Liver (tissue), 8 donors: ENCODE measurements at regions not wholly inside any gene's neighbourhood (a gene's known extent, or its start where the extent isn't known, plus 50 kb on each side); places are given as distances from the start of the nearest gene placed in this dataset.

Source experiments
- DNase-seq: peaks from one replicate; pipeline ENCODE4 v3.0.0-alpha.2; 2017; ENCODE audit warnings: low spot score
- H3K27ac ChIP-seq, 2 donors: one replicate each; pipeline ENCODE4 v1.7.0; 2013; ENCODE audit warnings: inconsistent platforms in 2 of 2, low read length in 2 of 2, control low read depth in 1 of 2, low read depth in 1 of 2, mild to moderate bottlenecking in 1 of 2
- H3K27me3 ChIP-seq, 4 donors: one replicate each; pipeline versions ENCODE4 v1.6.1 to v1.7.0; 2013; ENCODE audit warnings: low read length in 3 of 4, inconsistent platforms in 1 of 4, mild to moderate bottlenecking in 1 of 4, moderate library complexity in 1 of 4; ENCODE audit not compliant: control insufficient read depth in 4 of 4, insufficient read depth in 4 of 4
- H3K36me3 ChIP-seq, 4 donors: one replicate each; pipeline versions ENCODE4 v1.6.1 to v1.7.0; 2013; ENCODE audit warnings: low read length in 3 of 4, mild to moderate bottlenecking in 3 of 4, low read depth in 1 of 4, moderate library complexity in 1 of 4; ENCODE audit not compliant: control insufficient read depth in 4 of 4, insufficient read depth in 3 of 4
- H3K4me1 ChIP-seq, 4 donors: one replicate each; pipeline versions ENCODE4 v1.6.1 to v1.7.0; 2013; ENCODE audit warnings: low read length in 3 of 4, mild to moderate bottlenecking in 3 of 4, moderate library complexity in 1 of 4; ENCODE audit not compliant: control insufficient read depth in 4 of 4, insufficient read depth in 4 of 4
- H3K4me3 ChIP-seq, 3 donors: one replicate each; pipeline versions ENCODE4 v1.6.1 to v1.7.0; 2013; ENCODE audit warnings: low read length in 3 of 3, control low read depth in 1 of 3, low read depth in 1 of 3, mild to moderate bottlenecking in 1 of 3
- H3K9ac ChIP-seq, 2 donors: one replicate each; pipeline ENCODE4 v1.7.0; 2013; ENCODE audit warnings: low read length in 2 of 2, mild to moderate bottlenecking in 2 of 2, moderate library complexity in 2 of 2, control low read depth in 1 of 2, low read depth in 1 of 2
- H3K9me3 ChIP-seq, 4 donors: one replicate each; pipeline versions ENCODE4 v1.6.1 to v1.7.0; 2013; ENCODE audit warnings: low read length in 3 of 4; ENCODE audit not compliant: control insufficient read depth in 4 of 4
- CTCF ChIP-seq: fragments of 150-350 bp; IDR thresholded peaks from 2 replicates; pipeline ENCODE4 v1.5.1; 2017; ENCODE audit warnings: improper control_type of control experiment, low read depth, low read length; ENCODE audit not compliant: missing input control
- EGR1 ChIP-seq, 2 donors: IDR thresholded peaks; 2 replicates each; pipeline ENCODE4 v1.6.1; 2016 to 2018; ENCODE audit warnings: antibody characterized with exemption in 2 of 2, low read depth in 2 of 2
- FOXA1 ChIP-seq: IDR thresholded peaks from 2 replicates; pipeline ENCODE4 v1.6.1; 2016; ENCODE audit warnings: antibody characterized with exemption
- FOXA2 ChIP-seq: IDR thresholded peaks from 2 replicates; pipeline ENCODE4 v1.6.1; 2016; ENCODE audit warnings: antibody characterized with exemption
- GABPA ChIP-seq, 2 donors: IDR thresholded peaks in 1 of 2; conservative IDR thresholded peaks in 1 of 2; 2 replicates each; pipeline ENCODE4 v1.6.1; 2016; ENCODE audit warnings: antibody characterized with exemption in 2 of 2, mild to moderate bottlenecking in 1 of 2, moderate library complexity in 1 of 2
- HNF4A ChIP-seq, 2 donors: conservative IDR thresholded peaks; 2 replicates each; pipeline ENCODE4 v1.6.1; 2016; ENCODE audit warnings: antibody characterized with exemption in 2 of 2, mild to moderate bottlenecking in 2 of 2
- HNF4G ChIP-seq: IDR thresholded peaks from 2 replicates; pipeline ENCODE4 v1.6.1; 2016; ENCODE audit warnings: antibody characterized with exemption
- JUND ChIP-seq, 2 donors: IDR thresholded peaks; 2 replicates each; pipeline ENCODE4 v1.6.1; 2016; ENCODE audit warnings: antibody characterized with exemption in 2 of 2
- NR2F2 ChIP-seq: IDR thresholded peaks from 2 replicates; pipeline ENCODE4 v1.6.1; 2016; ENCODE audit warnings: antibody characterized with exemption
- RAD21 ChIP-seq, 2 donors: IDR thresholded peaks; 2 replicates each; pipeline ENCODE4 v1.6.1; 2016; ENCODE audit warnings: antibody characterized with exemption in 2 of 2, mild to moderate bottlenecking in 2 of 2
- REST ChIP-seq: IDR thresholded peaks from 2 replicates; pipeline ENCODE4 v1.6.1; 2016; ENCODE audit warnings: antibody characterized with exemption, mild to moderate bottlenecking
- RXRA ChIP-seq, 2 donors: IDR thresholded peaks; 2 replicates each; pipeline ENCODE4 v1.6.1; 2017 to 2018; ENCODE audit warnings: antibody characterized with exemption in 2 of 2, mild to moderate bottlenecking in 1 of 2
- SP1 ChIP-seq: IDR thresholded peaks from 2 replicates; pipeline ENCODE4 v1.6.1; 2018; ENCODE audit warnings: antibody characterized with exemption, mild to moderate bottlenecking
- TAF1 ChIP-seq: conservative IDR thresholded peaks from 2 replicates; pipeline ENCODE4 v1.6.1; 2016; ENCODE audit warnings: antibody characterized with exemption, mild to moderate bottlenecking
- YY1 ChIP-seq: IDR thresholded peaks from 2 replicates; pipeline ENCODE4 v1.6.1; 2016; ENCODE audit warnings: antibody characterized with exemption, mild to moderate bottlenecking
- WGBS: extraction: QIAGEN DNeasy Blood & Tissue Kit; methylation state at CpG from one replicate; pipeline ENCODE4 v1.1.7; 2013; 5-methylcytosine and 5-hydroxymethylcytosine counted together
- TF ChIP-seq, protein P1 (sequence below): IDR thresholded peaks from 2 replicates; pipeline ENCODE4 v1.6.1; 2016; ENCODE audit warnings: antibody characterized with exemption
- TF ChIP-seq, protein P2 (sequence below): IDR thresholded peaks from 2 replicates; pipeline ENCODE4 v1.6.1; 2016; ENCODE audit warnings: antibody characterized with exemption
- TF ChIP-seq, protein P3 (sequence below): IDR thresholded peaks from 2 replicates; pipeline ENCODE4 v1.6.1; 2016; ENCODE audit warnings: antibody characterized with exemption
- donor health status: healthy.
- donor health status: healthy.
- donor health status: healthy.
- donor health status: healthy.
- donor health status: healthy.

GRCh38 chr15:59819092-59819491, 130.0 kb upstream of the BNIP2 start (continued):
- no peak for TF ChIP-seq CTCF
- TF ChIP-seq HNF4G: no peak
- no peak for TF ChIP-seq EGR1 (IDR thresholded peaks at IDR 0.05; ENCODE audit: low read depth in 2 of 2)
- TF ChIP-seq TAF1: no peak
- TF ChIP-seq YY1: no peak

GRCh38 chr15:59818336-59818735, 129.2 kb upstream of the BNIP2 start:
- H3K27me3 ChIP-seq: peaks cover 0 to 5% (median 0%) of the 10 kb centered on the region in 4 donors
- H3K36me3 ChIP-seq: no peaks in the 10 kb centered on the region
- no peaks in the 10 kb centered on the region for H3K4me1 ChIP-seq
- no peak overlapping the region for H3K27ac ChIP-seq
- H3K9me3 ChIP-seq: no peaks in the 10 kb centered on the region
- no peak overlapping the region for H3K9ac ChIP-seq
- H3K4me3 ChIP-seq: no peak overlapping the region
- TF ChIP-seq SP1 (no peak), HNF4G (no peak), HNF4A (conservative IDR thresholded peaks at IDR 0.05) (no peak), JUND (IDR thresholded peaks at IDR 0.05) (no peak), FOXA1 (no peak), CTCF (no peak), FOXA2 (no peak), NR2F2 (no peak), TAF1 (no peak), RXRA (IDR thresholded peaks at IDR 0.05) (no peak), RAD21 (IDR thresholded peaks at IDR 0.05) (no peak), REST (no peak), YY1 (no peak), EGR1 (IDR thresholded peaks at IDR 0.05; ENCODE audit: low read depth in 2 of 2) (no peak), GABPA (IDR thresholded peaks at IDR 0.05 in 1 of 2, conservative IDR thresholded peaks at IDR 0.05 in 1 of 2) (no peak)
- TF ChIP-seq, protein P1, sequence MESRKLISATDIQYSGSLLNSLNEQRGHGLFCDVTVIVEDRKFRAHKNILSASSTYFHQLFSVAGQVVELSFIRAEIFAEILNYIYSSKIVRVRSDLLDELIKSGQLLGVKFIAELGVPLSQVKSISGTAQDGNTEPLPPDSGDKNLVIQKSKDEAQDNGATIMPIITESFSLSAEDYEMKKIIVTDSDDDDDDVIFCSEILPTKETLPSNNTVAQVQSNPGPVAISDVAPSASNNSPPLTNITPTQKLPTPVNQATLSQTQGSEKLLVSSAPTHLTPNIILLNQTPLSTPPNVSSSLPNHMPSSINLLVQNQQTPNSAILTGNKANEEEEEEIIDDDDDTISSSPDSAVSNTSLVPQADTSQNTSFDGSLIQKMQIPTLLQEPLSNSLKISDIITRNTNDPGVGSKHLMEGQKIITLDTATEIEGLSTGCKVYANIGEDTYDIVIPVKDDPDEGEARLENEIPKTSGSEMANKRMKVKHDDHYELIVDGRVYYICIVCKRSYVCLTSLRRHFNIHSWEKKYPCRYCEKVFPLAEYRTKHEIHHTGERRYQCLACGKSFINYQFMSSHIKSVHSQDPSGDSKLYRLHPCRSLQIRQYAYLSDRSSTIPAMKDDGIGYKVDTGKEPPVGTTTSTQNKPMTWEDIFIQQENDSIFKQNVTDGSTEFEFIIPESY: no peak
- TF ChIP-seq, protein P2, sequence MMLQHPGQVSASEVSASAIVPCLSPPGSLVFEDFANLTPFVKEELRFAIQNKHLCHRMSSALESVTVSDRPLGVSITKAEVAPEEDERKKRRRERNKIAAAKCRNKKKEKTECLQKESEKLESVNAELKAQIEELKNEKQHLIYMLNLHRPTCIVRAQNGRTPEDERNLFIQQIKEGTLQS: no peak
- TF ChIP-seq, protein P3, sequence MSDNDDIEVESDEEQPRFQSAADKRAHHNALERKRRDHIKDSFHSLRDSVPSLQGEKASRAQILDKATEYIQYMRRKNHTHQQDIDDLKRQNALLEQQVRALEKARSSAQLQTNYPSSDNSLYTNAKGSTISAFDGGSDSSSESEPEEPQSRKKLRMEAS: no peak
- no peak for DNase-seq
- 50% methylated on average over 6 of the region's 6 CpGs for WGBS
